Prostate gland (tissue), 2 donors: ENCODE measurements at regions not wholly inside any gene's neighbourhood (a gene's known extent, or its start where the extent isn't known, plus 50 kb on each side); places are given as distances from the start of the nearest gene placed in this dataset.

Experiments
- POLR2A ChIP-seq: fragments of 450-650 bp; IDR thresholded peaks from one replicate; pipeline ENCODE4 v1.6.1; 2016; ENCODE audit warnings: antibody characterized with exemption, mild to moderate bottlenecking
- TF ChIP-seq, protein P1 (sequence below), 4 experiments: fragments of 200-600 bp in 2 of 4; fragments of 450-650 bp in 2 of 4; sonication (generic) in 2 of 4; IDR thresholded peaks; 1 replicate in 3 of 4; 2 replicates in 1 of 4; pipeline ENCODE4 v1.5.1; 2016 to 2019; ENCODE audit warnings: antibody characterized with exemption in 4 of 4, mild to moderate bottlenecking in 2 of 4, moderate library complexity in 2 of 4

DNA sequence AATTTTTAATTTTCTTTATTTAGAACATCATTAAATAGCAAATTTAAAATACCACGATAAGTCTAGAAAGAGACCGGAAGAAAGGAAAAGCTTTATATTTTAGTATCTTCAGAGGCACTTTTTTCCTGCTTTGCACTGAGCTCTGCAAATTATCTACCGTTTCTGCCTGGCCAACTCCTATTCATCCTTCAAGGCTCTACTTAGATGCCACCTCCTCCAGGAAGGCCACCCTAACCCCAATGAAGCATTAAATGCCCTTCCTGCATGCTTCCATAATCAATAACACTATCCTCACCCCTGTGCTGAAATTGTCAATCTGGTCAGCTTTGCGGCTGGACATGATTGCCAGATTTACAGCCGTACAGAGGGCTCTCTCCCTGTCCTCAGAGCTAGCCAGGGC lies 141.8 kb upstream of the CHST15 start:
- no peak for TF ChIP-seq POLR2A
- TF ChIP-seq, protein P1, sequence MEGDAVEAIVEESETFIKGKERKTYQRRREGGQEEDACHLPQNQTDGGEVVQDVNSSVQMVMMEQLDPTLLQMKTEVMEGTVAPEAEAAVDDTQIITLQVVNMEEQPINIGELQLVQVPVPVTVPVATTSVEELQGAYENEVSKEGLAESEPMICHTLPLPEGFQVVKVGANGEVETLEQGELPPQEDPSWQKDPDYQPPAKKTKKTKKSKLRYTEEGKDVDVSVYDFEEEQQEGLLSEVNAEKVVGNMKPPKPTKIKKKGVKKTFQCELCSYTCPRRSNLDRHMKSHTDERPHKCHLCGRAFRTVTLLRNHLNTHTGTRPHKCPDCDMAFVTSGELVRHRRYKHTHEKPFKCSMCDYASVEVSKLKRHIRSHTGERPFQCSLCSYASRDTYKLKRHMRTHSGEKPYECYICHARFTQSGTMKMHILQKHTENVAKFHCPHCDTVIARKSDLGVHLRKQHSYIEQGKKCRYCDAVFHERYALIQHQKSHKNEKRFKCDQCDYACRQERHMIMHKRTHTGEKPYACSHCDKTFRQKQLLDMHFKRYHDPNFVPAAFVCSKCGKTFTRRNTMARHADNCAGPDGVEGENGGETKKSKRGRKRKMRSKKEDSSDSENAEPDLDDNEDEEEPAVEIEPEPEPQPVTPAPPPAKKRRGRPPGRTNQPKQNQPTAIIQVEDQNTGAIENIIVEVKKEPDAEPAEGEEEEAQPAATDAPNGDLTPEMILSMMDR (IDR thresholded peaks at IDR 0.05), result no peak
